DOHH2 (cell line): ENCODE measurements at regions not wholly inside any gene's neighbourhood (a gene's known extent, or its start where the extent isn't known, plus 50 kb on each side); places are given as distances from the start of the nearest gene placed in this dataset.

Experiments
- CTCF ChIP-seq: fragments of 200-600 bp; sonication (generic); IDR thresholded peaks from one replicate; pipeline ENCODE4 v1.5.1; 2014; ENCODE audit warnings: antibody characterized with exemption, mild to moderate bottlenecking, low read depth, low read length; ENCODE audit not compliant: poor library complexity, severe bottlenecking
- EZH2phosphoT487 ChIP-seq: fragments of 200-600 bp; sonication (generic); IDR thresholded peaks from 2 replicates; pipeline ENCODE4 v1.6.1; 2017; ENCODE audit warnings: borderline replicate concordance, mild to moderate bottlenecking, antibody characterized with exemption, low read length, moderate library complexity, mixed read lengths

- TF ChIP-seq CTCF = no peak
- no peak for TF ChIP-seq EZH2phosphoT487
Observed at GRCh38 chr7:22655781-22656180, 71.2 kb upstream of the IL6 start.
